ENCODE measurements at regions not wholly inside any gene's neighbourhood (a gene's known extent, or its start where the extent isn't known, plus 50 kb on each side); places are given as distances from the start of the nearest gene placed in this dataset.

DNA sequence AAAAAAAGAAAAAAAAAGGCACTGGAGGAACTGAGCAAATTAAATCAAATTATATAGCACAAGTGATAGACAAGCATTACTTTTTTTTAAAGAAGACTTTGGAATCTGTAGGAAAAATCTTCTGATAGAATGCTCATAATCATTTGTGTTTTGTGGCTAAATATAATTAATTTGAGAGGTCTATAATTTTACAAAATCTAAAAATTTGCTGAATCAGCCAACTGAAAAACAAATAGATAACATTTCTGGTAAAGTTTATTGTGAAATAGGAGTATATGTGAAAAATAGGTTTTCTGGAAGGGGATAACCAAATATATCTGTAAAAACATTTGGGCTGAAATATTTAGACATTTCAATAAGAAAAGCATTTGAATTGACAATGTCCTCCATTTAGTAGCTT is 844.9 kb upstream of the COBL start:
- TF ChIP-seq, protein P1, sequence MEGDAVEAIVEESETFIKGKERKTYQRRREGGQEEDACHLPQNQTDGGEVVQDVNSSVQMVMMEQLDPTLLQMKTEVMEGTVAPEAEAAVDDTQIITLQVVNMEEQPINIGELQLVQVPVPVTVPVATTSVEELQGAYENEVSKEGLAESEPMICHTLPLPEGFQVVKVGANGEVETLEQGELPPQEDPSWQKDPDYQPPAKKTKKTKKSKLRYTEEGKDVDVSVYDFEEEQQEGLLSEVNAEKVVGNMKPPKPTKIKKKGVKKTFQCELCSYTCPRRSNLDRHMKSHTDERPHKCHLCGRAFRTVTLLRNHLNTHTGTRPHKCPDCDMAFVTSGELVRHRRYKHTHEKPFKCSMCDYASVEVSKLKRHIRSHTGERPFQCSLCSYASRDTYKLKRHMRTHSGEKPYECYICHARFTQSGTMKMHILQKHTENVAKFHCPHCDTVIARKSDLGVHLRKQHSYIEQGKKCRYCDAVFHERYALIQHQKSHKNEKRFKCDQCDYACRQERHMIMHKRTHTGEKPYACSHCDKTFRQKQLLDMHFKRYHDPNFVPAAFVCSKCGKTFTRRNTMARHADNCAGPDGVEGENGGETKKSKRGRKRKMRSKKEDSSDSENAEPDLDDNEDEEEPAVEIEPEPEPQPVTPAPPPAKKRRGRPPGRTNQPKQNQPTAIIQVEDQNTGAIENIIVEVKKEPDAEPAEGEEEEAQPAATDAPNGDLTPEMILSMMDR (IDR thresholded peaks at IDR 0.05), result no peak
- no peak for TF ChIP-seq ZFX (IDR thresholded peaks at IDR 0.05; ENCODE audit: borderline replicate concordance)

Measured in 22Rv1 (cell line).